ENCODE measurements at regions not wholly inside any gene's neighbourhood (a gene's known extent, or its start where the extent isn't known, plus 50 kb on each side); places are given as distances from the start of the nearest gene placed in this dataset.

DNA sequence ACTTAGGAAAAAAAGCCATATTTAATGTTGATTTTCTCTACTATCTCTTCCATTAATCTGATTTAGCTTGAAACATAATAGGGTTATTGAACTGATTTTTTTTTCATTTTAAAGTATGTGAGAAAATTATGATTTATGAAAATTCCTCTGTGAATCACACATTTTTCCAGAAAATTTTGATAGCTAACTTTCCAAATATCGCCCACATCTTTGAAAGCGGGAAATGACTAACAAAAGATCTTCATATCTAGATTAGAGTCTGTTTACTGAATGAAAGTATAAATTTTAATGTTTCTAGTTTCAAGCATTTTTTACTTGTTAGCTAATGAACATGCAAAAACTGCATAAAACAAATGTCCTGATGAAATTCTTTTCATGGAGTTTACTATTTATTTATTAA lies 97.4 kb downstream of the POSTN start:
- Histone ChIP-seq H3K27me3 (no peaks in the 10 kb centered on the region), H3K4me2 (no peak overlapping the region), H3K9me3 (ENCODE audit: low read depth) (no peaks in the 10 kb centered on the region), H3K4me1 (ENCODE audit: insufficient read depth) (no peaks in the 10 kb centered on the region), H3K9me2 (replicated peaks; ENCODE audit: insufficient read depth) (no peaks in the 10 kb centered on the region), H3K36me3 (replicated peaks; ENCODE audit: insufficient read depth, low read depth) (no peaks in the 10 kb centered on the region), H2AFZ (no peak overlapping the region), H3K4me3 (no peak overlapping the region), H3K27ac (no peak overlapping the region), H4K20me1 (ENCODE audit: insufficient read depth, poor library complexity, severe bottlenecking) (no peaks in the 10 kb centered on the region), H3K79me2 (no peaks in the 10 kb centered on the region)
- TF ChIP-seq EZH2 (IDR thresholded peaks at IDR 0.05; ENCODE audit: borderline replicate concordance), result no peak
- TF ChIP-seq EZH2phosphoT487 (IDR thresholded peaks at IDR 0.05; ENCODE audit: low read depth, severe bottlenecking, unreplicated experiment), result no peak
- TF ChIP-seq CTCF (IDR thresholded peaks at IDR 0.05; ENCODE audit: poor library complexity), result no peak
- DNase-seq (ENCODE audit: low spot score), result no peak
- 97% methylated on average over 2 of the region's 2 CpGs for WGBS (ENCODE audit: low lambda C conversion rate, missing lambda C conversion rate)

DNA sequence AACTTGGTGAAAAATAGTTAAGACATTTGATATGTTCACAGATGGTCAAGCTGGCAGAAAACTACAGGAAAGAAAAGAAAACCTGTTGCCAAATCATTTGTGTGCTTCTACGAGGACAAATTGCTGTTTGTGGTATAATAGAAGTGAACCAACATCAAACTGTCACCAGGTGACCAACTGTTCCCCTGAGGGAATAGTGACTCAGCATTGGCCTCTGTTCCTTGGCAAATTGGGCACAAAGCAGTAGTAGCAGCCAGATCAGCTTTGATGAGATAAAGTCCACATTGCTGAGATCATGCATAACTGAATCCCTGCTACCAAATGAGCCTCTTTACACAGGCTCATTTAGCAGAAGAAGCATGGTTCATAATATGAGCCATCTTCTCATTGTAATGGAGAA lies 103.5 kb downstream of the POSTN start:
- no peak overlapping the region for H3K4me2 ChIP-seq
- TF ChIP-seq EZH2 (IDR thresholded peaks at IDR 0.05; ENCODE audit: borderline replicate concordance) (no peak), CTCF (IDR thresholded peaks at IDR 0.05; ENCODE audit: poor library complexity) (no peak), EZH2phosphoT487 (IDR thresholded peaks at IDR 0.05; ENCODE audit: low read depth, severe bottlenecking, unreplicated experiment) (no peak)
- H3K9me2 ChIP-seq (replicated peaks; ENCODE audit: insufficient read depth), result no peaks in the 10 kb centered on the region
- no peak overlapping the region for H2AFZ ChIP-seq
- WGBS (ENCODE audit: low lambda C conversion rate, missing lambda C conversion rate), result 54% methylated on average over 1 of the region's 1 CpG
- H3K9me3 ChIP-seq (ENCODE audit: low read depth), result no peaks in the 10 kb centered on the region
- no peak overlapping the region for H3K27ac ChIP-seq
- H4K20me1 ChIP-seq (ENCODE audit: insufficient read depth, poor library complexity, severe bottlenecking), result no peaks in the 10 kb centered on the region
- DNase-seq (ENCODE audit: low spot score), result no peak
- H3K79me2 ChIP-seq, result no peaks in the 10 kb centered on the region
- H3K36me3 ChIP-seq (replicated peaks; ENCODE audit: insufficient read depth, low read depth), result no peaks in the 10 kb centered on the region
- H3K4me3 ChIP-seq, result no peak overlapping the region
- no peaks in the 10 kb centered on the region for H3K27me3 ChIP-seq
- H3K4me1 ChIP-seq (ENCODE audit: insufficient read depth), result no peaks in the 10 kb centered on the region

DNA sequence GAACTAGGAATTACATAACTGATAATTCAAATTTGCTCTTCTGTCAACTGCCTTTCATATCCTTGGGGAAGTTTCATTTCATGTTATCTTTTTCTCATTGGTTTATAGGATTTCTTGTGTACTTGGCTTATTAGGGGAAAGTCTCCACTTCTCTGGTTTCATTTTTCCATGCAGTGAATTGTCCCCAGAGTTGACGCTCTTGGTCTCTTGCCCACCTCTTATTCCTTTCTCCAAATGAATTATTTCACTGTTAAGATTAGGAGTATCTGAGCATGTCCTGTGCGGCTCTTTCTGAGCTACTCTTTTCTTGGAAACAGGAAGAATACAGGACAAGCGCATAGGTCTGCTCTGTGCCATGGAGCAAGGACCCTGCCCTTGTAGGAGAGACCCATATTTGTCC lies 104.8 kb downstream of the POSTN start:
- DNase-seq (ENCODE audit: low spot score), result no peak
- no peaks in the 10 kb centered on the region for H3K9me3 ChIP-seq (ENCODE audit: low read depth)
- H3K27me3 ChIP-seq, result no peaks in the 10 kb centered on the region
- no peak overlapping the region for H3K4me2 ChIP-seq
- no peaks in the 10 kb centered on the region for H4K20me1 ChIP-seq (ENCODE audit: insufficient read depth, poor library complexity, severe bottlenecking)
- H3K4me3 ChIP-seq, result no peak overlapping the region
- H3K9me2 ChIP-seq (replicated peaks; ENCODE audit: insufficient read depth), result no peaks in the 10 kb centered on the region
- H3K4me1 ChIP-seq (ENCODE audit: insufficient read depth), result no peaks in the 10 kb centered on the region
- H2AFZ ChIP-seq, result no peak overlapping the region
- 98% methylated on average over 3 of the region's 3 CpGs for WGBS (ENCODE audit: low lambda C conversion rate, missing lambda C conversion rate)
- TF ChIP-seq CTCF (IDR thresholded peaks at IDR 0.05; ENCODE audit: poor library complexity), result no peak
- TF ChIP-seq EZH2 (IDR thresholded peaks at IDR 0.05; ENCODE audit: borderline replicate concordance), result no peak
- no peak for TF ChIP-seq EZH2phosphoT487 (IDR thresholded peaks at IDR 0.05; ENCODE audit: low read depth, severe bottlenecking, unreplicated experiment)
- no peaks in the 10 kb centered on the region for H3K36me3 ChIP-seq (replicated peaks; ENCODE audit: insufficient read depth, low read depth)
- no peaks in the 10 kb centered on the region for H3K79me2 ChIP-seq
- no peak overlapping the region for H3K27ac ChIP-seq

Measured in hepatocyte (in vitro differentiated cells).